ENCODE measurements at regions not wholly inside any gene's neighbourhood (a gene's known extent, or its start where the extent isn't known, plus 50 kb on each side); places are given as distances from the start of the nearest gene placed in this dataset.

DNA sequence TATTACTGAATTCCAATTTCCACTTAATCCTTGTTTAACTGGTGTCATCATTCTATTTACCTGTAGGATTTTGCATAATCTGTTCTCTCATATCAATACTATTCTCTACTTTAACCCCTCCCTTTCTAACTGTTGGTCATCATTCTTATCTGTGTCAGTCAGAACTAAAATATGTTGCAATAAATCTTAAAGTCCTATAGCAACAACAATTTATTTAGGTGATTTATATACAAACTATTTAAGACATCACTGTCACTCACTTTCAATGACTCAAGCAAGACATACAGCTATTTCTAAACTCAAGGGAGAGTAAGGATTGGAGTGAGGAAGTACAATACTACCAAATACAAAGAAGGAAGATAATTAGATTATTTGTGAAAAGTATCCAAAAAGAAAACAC lies 740.4 kb downstream of the DSC3 start (continued):
- no peak for TF ChIP-seq TBP (IDR thresholded peaks at IDR 0.05; ENCODE audit: low read depth, low read length)
- TF ChIP-seq, protein P1, sequence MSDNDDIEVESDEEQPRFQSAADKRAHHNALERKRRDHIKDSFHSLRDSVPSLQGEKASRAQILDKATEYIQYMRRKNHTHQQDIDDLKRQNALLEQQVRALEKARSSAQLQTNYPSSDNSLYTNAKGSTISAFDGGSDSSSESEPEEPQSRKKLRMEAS (IDR thresholded peaks at IDR 0.05), result no peak
